ENCODE measurements at regions not wholly inside any gene's neighbourhood (a gene's known extent, or its start where the extent isn't known, plus 50 kb on each side); places are given as distances from the start of the nearest gene placed in this dataset.

GRCh38 chr2:194363295-194363694 is 1293.7 kb upstream of the SLC39A10 start:
- TF ChIP-seq EGR1 (IDR thresholded peaks at IDR 0.05) (no peak), REST (IDR thresholded peaks at IDR 0.05; ENCODE audit: low read depth) (no peak), TCF12 (IDR thresholded peaks at IDR 0.05; ENCODE audit: low read depth) (no peak), CEBPB (IDR thresholded peaks at IDR 0.05) (no peak), CREB1 (IDR thresholded peaks at IDR 0.05; ENCODE audit: low read depth) (no peak), EP300 (IDR thresholded peaks at IDR 0.05; ENCODE audit: borderline replicate concordance) (no peak)

GRCh38 chr2:194352505-194352904 is 1304.5 kb upstream of the SLC39A10 start:
- TF ChIP-seq TCF12 (IDR thresholded peaks at IDR 0.05; ENCODE audit: low read depth) (no peak), FOXM1 (IDR thresholded peaks at IDR 0.05; ENCODE audit: borderline replicate concordance, low read depth) (no peak), TEAD4 (IDR thresholded peaks at IDR 0.05) (no peak), RAD21 (IDR thresholded peaks at IDR 0.05; ENCODE audit: low read depth) (no peak)

- no peak for TF ChIP-seq MAX (IDR thresholded peaks at IDR 0.05)
- no peak for TF ChIP-seq TAF1 (IDR thresholded peaks at IDR 0.05; ENCODE audit: low read depth)
- TF ChIP-seq TCF12 (IDR thresholded peaks at IDR 0.05; ENCODE audit: low read depth), result no peak
- TF ChIP-seq YY1 (IDR thresholded peaks at IDR 0.05; ENCODE audit: low read depth), result no peak
- no peak for TF ChIP-seq FOXM1 (IDR thresholded peaks at IDR 0.05; ENCODE audit: borderline replicate concordance, low read depth)
- no peak for TF ChIP-seq NFIC (IDR thresholded peaks at IDR 0.05)
- TF ChIP-seq USF1 (IDR thresholded peaks at IDR 0.05), result no peak
- TF ChIP-seq CEBPB (IDR thresholded peaks at IDR 0.05), result no peak
- TF ChIP-seq REST (IDR thresholded peaks at IDR 0.05; ENCODE audit: low read depth), result no peak
- no peak for TF ChIP-seq CREB1 (IDR thresholded peaks at IDR 0.05; ENCODE audit: low read depth)
- TF ChIP-seq TEAD4 (IDR thresholded peaks at IDR 0.05), result no peak
- no peak for TF ChIP-seq RAD21 (IDR thresholded peaks at IDR 0.05; ENCODE audit: low read depth)
- TF ChIP-seq EP300 (IDR thresholded peaks at IDR 0.05; ENCODE audit: borderline replicate concordance), result no peak
- TF ChIP-seq EGR1 (IDR thresholded peaks at IDR 0.05), result no peak
- no peak for TF ChIP-seq ZBTB7A (IDR thresholded peaks at IDR 0.05; ENCODE audit: low read depth)
Measured at GRCh38 chr2:194346193-194346592, 1310.8 kb upstream of the SLC39A10 start.

GRCh38 chr2:194345347-194345746 is 1311.7 kb upstream of the SLC39A10 start:
- no peak for TF ChIP-seq NFIC (IDR thresholded peaks at IDR 0.05)
- TF ChIP-seq TCF12 (IDR thresholded peaks at IDR 0.05; ENCODE audit: low read depth), result no peak
- no peak for TF ChIP-seq EGR1 (IDR thresholded peaks at IDR 0.05)
- TF ChIP-seq CEBPB (IDR thresholded peaks at IDR 0.05), result no peak
- TF ChIP-seq CREB1 (IDR thresholded peaks at IDR 0.05; ENCODE audit: low read depth), result no peak
- TF ChIP-seq MAX (IDR thresholded peaks at IDR 0.05), result no peak
- no peak for TF ChIP-seq USF1 (IDR thresholded peaks at IDR 0.05)
- no peak for TF ChIP-seq FOXM1 (IDR thresholded peaks at IDR 0.05; ENCODE audit: borderline replicate concordance, low read depth)
- TF ChIP-seq EP300 (IDR thresholded peaks at IDR 0.05; ENCODE audit: borderline replicate concordance), result no peak
- no peak for TF ChIP-seq RAD21 (IDR thresholded peaks at IDR 0.05; ENCODE audit: low read depth)
- no peak for TF ChIP-seq ZBTB7A (IDR thresholded peaks at IDR 0.05; ENCODE audit: low read depth)
- TF ChIP-seq REST (IDR thresholded peaks at IDR 0.05; ENCODE audit: low read depth), result no peak
- no peak for TF ChIP-seq TEAD4 (IDR thresholded peaks at IDR 0.05)
- TF ChIP-seq TAF1 (IDR thresholded peaks at IDR 0.05; ENCODE audit: low read depth), result no peak
- no peak for TF ChIP-seq YY1 (IDR thresholded peaks at IDR 0.05; ENCODE audit: low read depth)

GRCh38 chr2:194343167-194343566 is 1313.9 kb upstream of the SLC39A10 start:
- TF ChIP-seq CREB1 (IDR thresholded peaks at IDR 0.05; ENCODE audit: low read depth) (no peak), REST (IDR thresholded peaks at IDR 0.05; ENCODE audit: low read depth) (no peak), ZBTB7A (IDR thresholded peaks at IDR 0.05; ENCODE audit: low read depth) (no peak), RAD21 (IDR thresholded peaks at IDR 0.05; ENCODE audit: low read depth) (no peak), CEBPB (IDR thresholded peaks at IDR 0.05) (no peak), EP300 (IDR thresholded peaks at IDR 0.05; ENCODE audit: borderline replicate concordance) (no peak), TAF1 (IDR thresholded peaks at IDR 0.05; ENCODE audit: low read depth) (no peak), YY1 (IDR thresholded peaks at IDR 0.05; ENCODE audit: low read depth) (no peak)
